ENCODE measurements at regions not wholly inside any gene's neighbourhood (a gene's known extent, or its start where the extent isn't known, plus 50 kb on each side); places are given as distances from the start of the nearest gene placed in this dataset.

DNA sequence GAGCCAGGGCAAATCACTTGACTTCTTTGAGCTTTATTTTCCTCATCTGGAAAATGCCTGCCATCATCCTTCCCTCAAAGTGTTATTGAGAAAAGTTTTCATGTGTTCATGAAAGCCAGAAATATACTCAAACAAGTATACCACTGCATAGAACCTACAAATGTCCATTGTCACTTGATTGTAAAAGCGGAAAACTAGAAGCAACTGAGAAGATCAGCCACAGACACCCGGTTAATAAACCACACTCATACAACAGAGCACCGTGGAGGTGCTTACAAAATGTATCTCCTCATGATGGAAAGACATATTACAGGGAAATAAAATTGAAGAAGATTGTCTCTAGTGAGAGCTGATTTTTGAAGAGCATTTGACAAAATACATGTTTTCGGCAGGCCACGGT, 117.2 kb upstream of the MSX2 start:
- Histone ChIP-seq H4K20me1 (ENCODE audit: insufficient read depth, low read length, poor library complexity, severe bottlenecking) (no peaks in the 10 kb centered on the region), H3K9me3 (ENCODE audit: insufficient read depth, low read depth, low read length) (no peaks in the 10 kb centered on the region), H3K9me2 (replicated peaks; ENCODE audit: low read depth, low read length) (no peaks in the 10 kb centered on the region), H3F3A (ENCODE audit: low read depth) (no peaks in the 10 kb centered on the region), H3K4me1 (ENCODE audit: insufficient read depth, low read length, poor library complexity, severe bottlenecking) (no peaks in the 10 kb centered on the region), H3K4me2 (ENCODE audit: low read depth, low read length, poor library complexity, severe bottlenecking) (no peak overlapping the region), H3K36me3 (ENCODE audit: insufficient read depth, low read length) (no peaks in the 10 kb centered on the region), H3K79me2 (ENCODE audit: insufficient read depth, low read length) (no peaks in the 10 kb centered on the region), H3K9ac (ENCODE audit: low read depth, low read length, poor library complexity, severe bottlenecking) (no peak overlapping the region), H3K4me3 (ENCODE audit: low read length, poor library complexity, severe bottlenecking) (no peak overlapping the region), H2AFZ (ENCODE audit: low read length) (no peak overlapping the region), H3K27me3 (ENCODE audit: insufficient read depth, low read length, poor library complexity, severe bottlenecking) (no peaks in the 10 kb centered on the region)
- TF ChIP-seq, protein P1, sequence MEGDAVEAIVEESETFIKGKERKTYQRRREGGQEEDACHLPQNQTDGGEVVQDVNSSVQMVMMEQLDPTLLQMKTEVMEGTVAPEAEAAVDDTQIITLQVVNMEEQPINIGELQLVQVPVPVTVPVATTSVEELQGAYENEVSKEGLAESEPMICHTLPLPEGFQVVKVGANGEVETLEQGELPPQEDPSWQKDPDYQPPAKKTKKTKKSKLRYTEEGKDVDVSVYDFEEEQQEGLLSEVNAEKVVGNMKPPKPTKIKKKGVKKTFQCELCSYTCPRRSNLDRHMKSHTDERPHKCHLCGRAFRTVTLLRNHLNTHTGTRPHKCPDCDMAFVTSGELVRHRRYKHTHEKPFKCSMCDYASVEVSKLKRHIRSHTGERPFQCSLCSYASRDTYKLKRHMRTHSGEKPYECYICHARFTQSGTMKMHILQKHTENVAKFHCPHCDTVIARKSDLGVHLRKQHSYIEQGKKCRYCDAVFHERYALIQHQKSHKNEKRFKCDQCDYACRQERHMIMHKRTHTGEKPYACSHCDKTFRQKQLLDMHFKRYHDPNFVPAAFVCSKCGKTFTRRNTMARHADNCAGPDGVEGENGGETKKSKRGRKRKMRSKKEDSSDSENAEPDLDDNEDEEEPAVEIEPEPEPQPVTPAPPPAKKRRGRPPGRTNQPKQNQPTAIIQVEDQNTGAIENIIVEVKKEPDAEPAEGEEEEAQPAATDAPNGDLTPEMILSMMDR (conservative IDR thresholded peaks at IDR 0.05; ENCODE audit: low read length), result no peak
- TF ChIP-seq EZH2phosphoT487 (IDR thresholded peaks at IDR 0.05; ENCODE audit: borderline replicate concordance), result no peak

DNA sequence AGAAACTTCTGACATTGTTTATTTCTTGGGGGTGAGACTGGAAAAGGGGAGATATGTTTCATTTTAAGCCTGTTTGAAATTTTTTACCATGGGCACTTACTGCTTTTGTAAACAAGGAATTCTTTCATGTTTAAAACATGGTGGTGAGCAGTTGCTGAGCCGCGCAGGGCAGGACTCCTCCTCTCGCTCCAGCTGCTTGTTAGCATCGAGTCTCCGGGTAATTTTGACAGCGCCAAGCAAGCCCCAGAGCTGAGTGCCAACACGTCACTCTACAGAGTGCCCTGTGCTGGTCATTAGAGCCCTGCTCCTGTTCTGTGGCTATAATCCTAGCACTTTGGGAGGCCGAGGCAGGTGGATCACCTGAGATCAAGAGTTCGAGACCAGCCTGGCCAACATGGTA, 116.5 kb upstream of the MSX2 start:
- Histone ChIP-seq H3K4me3 (ENCODE audit: low read length, poor library complexity, severe bottlenecking) (no peak overlapping the region), H3K36me3 (ENCODE audit: insufficient read depth, low read length) (no peaks in the 10 kb centered on the region), H3F3A (ENCODE audit: low read depth) (no peaks in the 10 kb centered on the region), H4K20me1 (ENCODE audit: insufficient read depth, low read length, poor library complexity, severe bottlenecking) (no peaks in the 10 kb centered on the region), H3K9ac (ENCODE audit: low read depth, low read length, poor library complexity, severe bottlenecking) (no peak overlapping the region), H2AFZ (ENCODE audit: low read length) (no peak overlapping the region), H3K9me3 (ENCODE audit: insufficient read depth, low read depth, low read length) (no peaks in the 10 kb centered on the region), H3K4me2 (ENCODE audit: low read depth, low read length, poor library complexity, severe bottlenecking) (no peak overlapping the region), H3K27me3 (ENCODE audit: insufficient read depth, low read length, poor library complexity, severe bottlenecking) (no peaks in the 10 kb centered on the region), H3K79me2 (ENCODE audit: insufficient read depth, low read length) (no peaks in the 10 kb centered on the region), H3K9me2 (replicated peaks; ENCODE audit: low read depth, low read length) (no peaks in the 10 kb centered on the region), H3K4me1 (ENCODE audit: insufficient read depth, low read length, poor library complexity, severe bottlenecking) (no peaks in the 10 kb centered on the region)
- TF ChIP-seq, protein P1 (conservative IDR thresholded peaks at IDR 0.05; ENCODE audit: low read length), result no peak
- no peak for TF ChIP-seq EZH2phosphoT487 (IDR thresholded peaks at IDR 0.05; ENCODE audit: borderline replicate concordance)

DNA sequence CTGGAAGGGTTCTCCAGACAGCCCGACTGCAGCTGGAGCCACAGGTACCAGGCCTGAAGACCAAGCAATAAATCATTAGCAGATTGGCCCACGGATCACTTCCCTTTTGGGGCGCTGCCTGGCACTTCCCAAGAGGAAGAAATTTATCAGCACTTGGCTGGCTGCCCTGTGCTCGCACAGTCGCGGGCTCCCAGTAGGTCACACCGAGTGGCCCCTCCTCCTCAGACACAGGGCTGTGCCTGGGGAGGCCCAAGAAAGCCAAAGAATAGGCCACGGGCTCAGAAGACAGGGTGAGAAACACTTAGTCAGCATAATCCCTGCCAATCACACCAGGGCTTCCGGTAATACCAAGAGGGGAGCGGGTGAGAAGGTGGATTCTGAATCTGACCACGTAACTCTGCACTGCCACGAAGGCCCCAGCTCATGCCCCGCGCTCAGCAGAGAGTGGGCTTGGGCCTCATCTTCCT, 115.7 kb upstream of the MSX2 start:
- Histone ChIP-seq H3K9me2 (replicated peaks; ENCODE audit: low read depth, low read length) (no peaks in the 10 kb centered on the region), H2AFZ (ENCODE audit: low read length) (no peak overlapping the region), H3K9me3 (ENCODE audit: insufficient read depth, low read depth, low read length) (no peaks in the 10 kb centered on the region), H3K4me1 (ENCODE audit: insufficient read depth, low read length, poor library complexity, severe bottlenecking) (no peaks in the 10 kb centered on the region), H3K79me2 (ENCODE audit: insufficient read depth, low read length) (no peaks in the 10 kb centered on the region), H3K9ac (ENCODE audit: low read depth, low read length, poor library complexity, severe bottlenecking) (no peak overlapping the region), H3K27me3 (ENCODE audit: insufficient read depth, low read length, poor library complexity, severe bottlenecking) (no peaks in the 10 kb centered on the region), H3K4me3 (ENCODE audit: low read length, poor library complexity, severe bottlenecking) (no peak overlapping the region), H4K20me1 (ENCODE audit: insufficient read depth, low read length, poor library complexity, severe bottlenecking) (no peaks in the 10 kb centered on the region), H3K36me3 (ENCODE audit: insufficient read depth, low read length) (no peaks in the 10 kb centered on the region), H3F3A (ENCODE audit: low read depth) (no peaks in the 10 kb centered on the region), H3K4me2 (ENCODE audit: low read depth, low read length, poor library complexity, severe bottlenecking) (no peak overlapping the region)
- TF ChIP-seq, protein P1 (conservative IDR thresholded peaks at IDR 0.05; ENCODE audit: low read length), result no peak
- TF ChIP-seq EZH2phosphoT487 (IDR thresholded peaks at IDR 0.05; ENCODE audit: borderline replicate concordance), result no peak

All from Loucy (cell line).